ENCODE measurements at regions not wholly inside any gene's neighbourhood (a gene's known extent, or its start where the extent isn't known, plus 50 kb on each side); places are given as distances from the start of the nearest gene placed in this dataset.

DNA sequence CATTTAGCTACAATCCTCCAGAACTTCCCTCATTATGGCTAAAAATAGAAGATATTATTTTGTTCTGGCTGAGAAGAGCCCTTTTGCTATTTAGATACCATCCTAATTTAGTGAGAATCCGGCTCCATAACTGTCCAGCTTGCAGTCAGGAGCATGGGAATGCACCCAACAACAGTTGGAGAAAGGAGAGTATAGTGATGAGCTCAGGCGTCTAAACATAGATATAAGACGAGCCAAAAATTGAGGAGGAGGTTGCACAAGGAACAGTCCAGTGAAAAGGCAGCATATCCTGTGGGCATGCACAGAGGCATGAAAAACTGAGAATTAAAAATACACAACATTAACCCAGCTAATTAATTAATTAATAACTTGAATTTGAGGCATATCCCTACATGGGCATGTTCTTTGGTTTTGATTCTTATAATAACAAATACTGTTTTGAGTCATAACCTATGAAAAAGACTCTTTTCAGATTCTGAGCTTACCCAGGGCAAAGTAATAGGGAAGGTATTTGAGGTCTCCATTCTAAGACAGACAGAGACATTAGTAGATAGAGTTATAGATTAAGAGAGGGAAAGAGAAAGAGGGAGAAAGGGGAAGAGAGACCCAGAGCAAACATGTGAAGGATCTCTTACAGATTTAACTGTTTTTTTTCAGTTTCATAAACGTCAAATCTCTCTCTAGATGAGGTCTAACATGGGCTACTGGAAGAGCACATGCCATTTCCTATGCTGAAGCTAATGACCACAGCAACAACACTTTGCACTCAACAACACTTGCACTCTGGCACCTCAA lies 311.2 kb downstream of the OSR1 start:
- H3K36me3 ChIP-seq = no peaks in the 10 kb centered on the region
- H3K4me3 ChIP-seq = no peak overlapping the region
- intact Hi-C loops (cut with DNase I; ENCODE audit: low total_unique reads) (no loop called here), in situ Hi-C loops (cut with MboI; ENCODE audit: low pct_ligation_motif_present in 1 of 4, low pct_unique_long_range_greater_than_20kb in 1 of 4, low sequenced_read_pairs in 3 of 4) (no loop called here)
- no peak overlapping the region for H3K27ac ChIP-seq
- no peaks in the 10 kb centered on the region for H3K27me3 ChIP-seq
- no peak for DNase-seq
- H3K4me1 ChIP-seq = no peaks in the 10 kb centered on the region
- H3K9me3 ChIP-seq = no peaks in the 10 kb centered on the region
- WGBS, 2 donors (ENCODE audit: low coverage in 1 of 2) = 33 to 72% methylated on average over 4 of the region's 4 CpGs
- TF ChIP-seq POLR2A (IDR thresholded peaks at IDR 0.05) = no peak
- TF ChIP-seq EP300 (IDR thresholded peaks at IDR 0.05; ENCODE audit: low read depth) = no peak
- TF ChIP-seq POLR2AphosphoS5 (IDR thresholded peaks at IDR 0.05) = no peak
- TF ChIP-seq, protein P1, sequence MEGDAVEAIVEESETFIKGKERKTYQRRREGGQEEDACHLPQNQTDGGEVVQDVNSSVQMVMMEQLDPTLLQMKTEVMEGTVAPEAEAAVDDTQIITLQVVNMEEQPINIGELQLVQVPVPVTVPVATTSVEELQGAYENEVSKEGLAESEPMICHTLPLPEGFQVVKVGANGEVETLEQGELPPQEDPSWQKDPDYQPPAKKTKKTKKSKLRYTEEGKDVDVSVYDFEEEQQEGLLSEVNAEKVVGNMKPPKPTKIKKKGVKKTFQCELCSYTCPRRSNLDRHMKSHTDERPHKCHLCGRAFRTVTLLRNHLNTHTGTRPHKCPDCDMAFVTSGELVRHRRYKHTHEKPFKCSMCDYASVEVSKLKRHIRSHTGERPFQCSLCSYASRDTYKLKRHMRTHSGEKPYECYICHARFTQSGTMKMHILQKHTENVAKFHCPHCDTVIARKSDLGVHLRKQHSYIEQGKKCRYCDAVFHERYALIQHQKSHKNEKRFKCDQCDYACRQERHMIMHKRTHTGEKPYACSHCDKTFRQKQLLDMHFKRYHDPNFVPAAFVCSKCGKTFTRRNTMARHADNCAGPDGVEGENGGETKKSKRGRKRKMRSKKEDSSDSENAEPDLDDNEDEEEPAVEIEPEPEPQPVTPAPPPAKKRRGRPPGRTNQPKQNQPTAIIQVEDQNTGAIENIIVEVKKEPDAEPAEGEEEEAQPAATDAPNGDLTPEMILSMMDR (IDR thresholded peaks at IDR 0.05) = no peak

DNA sequence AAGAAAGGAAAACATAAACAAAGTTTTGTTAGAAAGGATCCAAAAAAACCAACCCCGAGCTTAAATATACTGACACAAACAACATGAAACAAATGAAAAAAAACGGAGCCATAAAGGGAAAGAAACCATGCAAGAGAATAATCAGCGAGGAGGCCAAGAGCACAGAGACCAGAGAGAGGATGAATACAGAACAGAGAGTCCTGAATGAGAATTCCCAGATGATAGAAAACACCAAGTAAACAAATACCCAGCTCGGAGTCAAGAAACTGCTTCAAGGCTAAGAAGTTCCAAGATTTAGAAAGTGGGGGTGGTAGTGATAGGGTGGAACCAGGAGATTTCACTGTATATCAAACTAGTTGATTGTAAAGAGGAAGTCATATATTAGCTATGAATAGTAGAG lies 313.3 kb downstream of the OSR1 start:
- DNase-seq = no peak
- in situ Hi-C loops (cut with MboI; ENCODE audit: low pct_ligation_motif_present in 1 of 4, low pct_unique_long_range_greater_than_20kb in 1 of 4, low sequenced_read_pairs in 3 of 4) = no loop called here
- intact Hi-C loops (cut with DNase I; ENCODE audit: low total_unique reads) = no loop called here
- Histone ChIP-seq H3K27me3 (no peaks in the 10 kb centered on the region), H3K36me3 (no peaks in the 10 kb centered on the region), H3K27ac (no peak overlapping the region), H3K9me3 (no peaks in the 10 kb centered on the region), H3K4me1 (no peaks in the 10 kb centered on the region), H3K4me3 (no peak overlapping the region)
- WGBS, 2 donors (ENCODE audit: low coverage in 1 of 2) = 67 to 69% methylated on average over 4 of the region's 4 CpGs
- TF ChIP-seq POLR2A (IDR thresholded peaks at IDR 0.05) = no peak
- TF ChIP-seq, protein P1 (IDR thresholded peaks at IDR 0.05) = no peak
- no peak for TF ChIP-seq POLR2AphosphoS5 (IDR thresholded peaks at IDR 0.05)
- no peak for TF ChIP-seq EP300 (IDR thresholded peaks at IDR 0.05; ENCODE audit: low read depth)

DNA sequence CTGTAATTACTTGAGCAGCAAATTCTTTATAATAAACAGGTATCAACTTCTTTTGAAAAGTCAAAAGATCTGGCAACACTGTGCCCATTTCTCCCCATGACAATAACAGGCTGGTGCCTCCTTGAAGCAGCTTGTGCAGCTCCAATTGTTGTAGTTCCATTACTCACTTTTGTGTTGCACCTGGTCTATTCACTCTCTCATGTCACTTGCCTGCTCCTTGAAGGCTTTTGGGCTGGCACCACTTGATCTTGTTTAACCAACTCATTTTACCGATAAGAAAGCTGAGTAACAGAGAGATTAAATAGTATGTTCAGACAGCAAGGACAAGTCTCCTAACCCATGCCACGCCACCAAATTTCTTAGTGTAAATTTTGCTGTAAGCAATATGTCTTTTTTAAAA lies 314.5 kb downstream of the OSR1 start:
- no peak for TF ChIP-seq EP300 (IDR thresholded peaks at IDR 0.05; ENCODE audit: low read depth)
- TF ChIP-seq POLR2A (IDR thresholded peaks at IDR 0.05) = no peak
- TF ChIP-seq, protein P1 (IDR thresholded peaks at IDR 0.05) = no peak
- no peak for TF ChIP-seq POLR2AphosphoS5 (IDR thresholded peaks at IDR 0.05)
- Histone ChIP-seq H3K9me3 (no peaks in the 10 kb centered on the region), H3K27ac (no peak overlapping the region), H3K4me3 (no peak overlapping the region), H3K4me1 (no peaks in the 10 kb centered on the region), H3K27me3 (no peaks in the 10 kb centered on the region), H3K36me3 (no peaks in the 10 kb centered on the region)
- no peak for DNase-seq
- WGBS, 2 donors (ENCODE audit: low coverage in 1 of 2) = 77 to 88% methylated on average over 2 of the region's 2 CpGs
- in situ Hi-C loops (cut with MboI; ENCODE audit: low pct_ligation_motif_present in 1 of 4, low pct_unique_long_range_greater_than_20kb in 1 of 4, low sequenced_read_pairs in 3 of 4) (no loop called here), intact Hi-C loops (cut with DNase I; ENCODE audit: low total_unique reads) (no loop called here)

DNA sequence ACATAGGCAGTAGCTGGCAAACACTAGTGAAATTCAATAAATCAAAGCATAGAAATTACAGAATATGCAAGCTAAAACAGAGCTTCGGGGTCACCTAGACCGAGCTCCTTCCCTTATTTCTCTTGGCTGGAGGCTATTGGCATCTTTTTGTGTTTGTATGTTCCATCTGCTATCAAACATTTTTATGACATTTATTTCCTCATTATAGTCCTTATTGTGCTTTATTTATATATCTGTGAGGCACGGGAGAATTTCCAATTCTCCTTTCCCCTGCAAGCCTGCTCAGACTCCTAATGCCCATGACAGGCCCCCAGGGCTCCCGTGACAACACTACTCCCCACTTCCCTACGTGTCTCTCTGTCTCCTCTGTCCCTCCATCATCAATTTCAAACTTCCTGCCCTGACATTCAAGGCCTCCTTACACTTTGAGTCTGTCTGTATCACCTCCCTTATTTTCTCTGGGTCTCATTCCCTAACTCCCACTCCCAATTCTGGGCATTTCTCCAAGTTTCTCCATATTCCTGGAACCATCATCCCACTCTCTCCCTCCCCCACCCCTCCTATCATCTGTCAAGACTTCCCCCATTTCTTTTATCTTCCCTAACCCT lies 316.9 kb downstream of the OSR1 start:
- Histone ChIP-seq H3K4me1 (no peaks in the 10 kb centered on the region), H3K36me3 (no peaks in the 10 kb centered on the region), H3K4me3 (no peak overlapping the region), H3K27me3 (no peaks in the 10 kb centered on the region), H3K27ac (no peak overlapping the region), H3K9me3 (no peaks in the 10 kb centered on the region)
- WGBS, 2 donors (ENCODE audit: low coverage in 1 of 2) = 53 to 56% methylated on average over 5 of the region's 5 CpGs
- intact Hi-C loops (cut with DNase I; ENCODE audit: low total_unique reads) (no loop called here), in situ Hi-C loops (cut with MboI; ENCODE audit: low pct_ligation_motif_present in 1 of 4, low pct_unique_long_range_greater_than_20kb in 1 of 4, low sequenced_read_pairs in 3 of 4) (no loop called here)
- no peak for DNase-seq
- TF ChIP-seq, protein P1 (IDR thresholded peaks at IDR 0.05) = no peak
- TF ChIP-seq EP300 (IDR thresholded peaks at IDR 0.05; ENCODE audit: low read depth) = no peak
- no peak for TF ChIP-seq POLR2A (IDR thresholded peaks at IDR 0.05)
- no peak for TF ChIP-seq POLR2AphosphoS5 (IDR thresholded peaks at IDR 0.05)
